ENCODE measurements at regions not wholly inside any gene's neighbourhood (a gene's known extent, or its start where the extent isn't known, plus 50 kb on each side); places are given as distances from the start of the nearest gene placed in this dataset.

DNA sequence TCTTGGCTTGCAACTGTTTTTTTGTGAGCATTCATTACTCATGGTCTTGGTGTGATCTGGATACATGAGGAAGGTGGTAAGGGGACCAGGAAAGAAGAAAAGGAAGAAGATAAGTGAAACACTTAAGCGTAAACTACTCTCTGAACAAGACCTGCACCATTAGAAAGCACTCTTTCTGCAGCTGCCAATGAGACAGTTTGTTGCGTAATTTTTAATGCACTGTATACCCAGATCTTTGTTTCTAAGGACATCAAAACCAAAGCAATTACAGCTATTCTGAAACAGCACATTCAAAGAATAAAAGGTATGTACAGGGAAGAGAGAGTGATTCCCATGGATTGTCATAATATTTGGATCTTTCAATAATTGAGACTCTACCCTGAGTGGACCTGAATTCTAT lies 147.4 kb downstream of the BLID start:
- TF ChIP-seq, protein P1, sequence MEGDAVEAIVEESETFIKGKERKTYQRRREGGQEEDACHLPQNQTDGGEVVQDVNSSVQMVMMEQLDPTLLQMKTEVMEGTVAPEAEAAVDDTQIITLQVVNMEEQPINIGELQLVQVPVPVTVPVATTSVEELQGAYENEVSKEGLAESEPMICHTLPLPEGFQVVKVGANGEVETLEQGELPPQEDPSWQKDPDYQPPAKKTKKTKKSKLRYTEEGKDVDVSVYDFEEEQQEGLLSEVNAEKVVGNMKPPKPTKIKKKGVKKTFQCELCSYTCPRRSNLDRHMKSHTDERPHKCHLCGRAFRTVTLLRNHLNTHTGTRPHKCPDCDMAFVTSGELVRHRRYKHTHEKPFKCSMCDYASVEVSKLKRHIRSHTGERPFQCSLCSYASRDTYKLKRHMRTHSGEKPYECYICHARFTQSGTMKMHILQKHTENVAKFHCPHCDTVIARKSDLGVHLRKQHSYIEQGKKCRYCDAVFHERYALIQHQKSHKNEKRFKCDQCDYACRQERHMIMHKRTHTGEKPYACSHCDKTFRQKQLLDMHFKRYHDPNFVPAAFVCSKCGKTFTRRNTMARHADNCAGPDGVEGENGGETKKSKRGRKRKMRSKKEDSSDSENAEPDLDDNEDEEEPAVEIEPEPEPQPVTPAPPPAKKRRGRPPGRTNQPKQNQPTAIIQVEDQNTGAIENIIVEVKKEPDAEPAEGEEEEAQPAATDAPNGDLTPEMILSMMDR (IDR thresholded peaks at IDR 0.05), result no peak
- no peak for TF ChIP-seq POLR2A (IDR thresholded peaks at IDR 0.05)

All from testis (tissue), 2 donors.